ENCODE measurements at regions not wholly inside any gene's neighbourhood (a gene's known extent, or its start where the extent isn't known, plus 50 kb on each side); places are given as distances from the start of the nearest gene placed in this dataset.

- Histone ChIP-seq H3K27me3 (no peaks in the 10 kb centered on the region), H3K4me1 (no peaks in the 10 kb centered on the region), H3K27ac (no peak overlapping the region), H3K4me3 (no peak overlapping the region), H3K9me3 (no peaks in the 10 kb centered on the region), H3K36me3 (no peaks in the 10 kb centered on the region)
- DNase-seq: no peak
- intact Hi-C loops (cut with DNase I; ENCODE audit: low total_unique reads): no loop called here
- no peak for TF ChIP-seq CTCF (IDR thresholded peaks at IDR 0.05)
- no peak for TF ChIP-seq POLR2A (IDR thresholded peaks at IDR 0.05)
Measured at GRCh38 chr13:99693351-99693750, 192.1 kb downstream of the TM9SF2 start.

DNA sequence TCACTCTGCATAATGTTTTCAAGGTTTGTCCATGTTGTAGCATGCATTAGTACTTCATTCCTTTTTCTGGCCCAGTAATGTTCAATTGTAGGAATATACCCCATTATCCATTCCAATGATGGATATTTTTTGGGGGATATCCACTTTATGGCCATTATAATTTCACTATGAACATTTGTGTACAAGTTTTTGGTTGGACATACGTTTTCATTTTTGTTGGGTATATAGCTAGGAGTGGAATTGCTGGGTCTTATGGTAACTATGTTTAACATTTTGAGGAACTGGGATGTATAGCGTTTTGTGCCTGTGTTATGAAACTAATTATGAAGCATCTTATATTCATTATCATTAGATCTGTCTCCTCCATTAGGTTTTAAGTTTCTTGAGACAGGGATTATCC is 191.6 kb downstream of the TM9SF2 start:
- no peaks in the 10 kb centered on the region for H3K4me1 ChIP-seq
- H3K9me3 ChIP-seq: no peaks in the 10 kb centered on the region
- H3K27me3 ChIP-seq: no peaks in the 10 kb centered on the region
- no peak for DNase-seq
- no peak overlapping the region for H3K4me3 ChIP-seq
- intact Hi-C loops (cut with DNase I; ENCODE audit: low total_unique reads): no loop called here
- no peaks in the 10 kb centered on the region for H3K36me3 ChIP-seq
- TF ChIP-seq CTCF (IDR thresholded peaks at IDR 0.05) (no peak), POLR2A (IDR thresholded peaks at IDR 0.05) (no peak)
- H3K27ac ChIP-seq: no peak overlapping the region

DNA sequence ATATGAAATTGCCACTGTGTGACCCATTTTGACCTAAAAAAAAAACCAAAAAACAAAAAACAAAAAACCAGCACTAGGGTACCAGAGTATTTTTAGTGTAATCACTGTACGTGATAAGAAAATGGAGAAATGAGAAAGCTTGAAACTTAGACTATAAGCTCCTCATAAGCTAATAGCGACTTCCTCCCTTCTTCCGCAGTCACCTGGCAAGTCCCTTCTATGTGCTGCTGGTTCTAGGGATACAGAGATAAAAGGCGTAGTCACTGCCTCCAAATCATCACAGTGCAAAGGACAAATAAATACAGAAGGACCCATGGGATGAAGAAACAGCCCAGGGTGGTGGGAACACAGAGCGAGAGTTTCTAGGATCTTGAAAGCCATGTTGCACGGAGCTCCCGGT is 190.3 kb downstream of the TM9SF2 start:
- Histone ChIP-seq H3K36me3 (no peaks in the 10 kb centered on the region), H3K4me3 (no peak overlapping the region), H3K27me3 (no peaks in the 10 kb centered on the region), H3K4me1 (no peaks in the 10 kb centered on the region), H3K9me3 (no peaks in the 10 kb centered on the region), H3K27ac (no peak overlapping the region)
- DNase-seq: no peak
- intact Hi-C loops (cut with DNase I; ENCODE audit: low total_unique reads): no loop called here
- TF ChIP-seq POLR2A (IDR thresholded peaks at IDR 0.05) (no peak), CTCF (IDR thresholded peaks at IDR 0.05) (no peak)

DNA sequence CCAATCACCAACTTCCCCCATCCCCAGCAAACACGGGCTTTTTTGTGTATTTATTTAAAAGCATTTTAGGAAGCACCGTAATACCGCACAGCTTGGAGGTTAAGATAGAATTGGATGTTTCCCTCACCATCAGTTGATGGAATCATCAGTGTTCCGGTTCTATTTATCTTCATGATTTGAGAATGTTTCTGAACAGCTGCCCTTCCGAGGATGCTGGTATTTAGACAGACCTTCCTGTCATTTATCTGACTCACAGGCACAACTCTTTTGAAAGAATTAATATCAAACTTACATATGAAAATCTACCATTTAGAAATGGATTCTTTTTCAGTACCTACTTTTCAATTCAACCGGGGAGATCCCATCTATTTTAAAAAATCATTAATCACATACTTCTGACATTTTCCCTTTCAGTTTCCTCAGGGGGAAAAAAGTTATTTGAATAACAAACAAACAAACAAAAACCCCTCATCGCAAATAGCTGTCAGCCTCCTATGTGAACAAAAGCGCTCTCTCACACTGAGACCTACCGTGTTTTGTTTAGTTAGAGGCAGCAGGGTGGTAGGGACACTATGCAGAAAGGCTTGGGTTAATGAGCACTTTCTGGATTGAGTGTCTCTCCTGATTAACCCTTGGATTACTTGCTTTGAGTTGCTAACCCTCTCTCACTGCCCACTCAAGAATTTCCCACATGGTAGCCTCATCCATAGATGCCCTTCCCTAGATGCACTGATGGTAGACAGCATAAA is 189.3 kb downstream of the TM9SF2 start:
- no peaks in the 10 kb centered on the region for H3K36me3 ChIP-seq
- intact Hi-C loops (cut with DNase I; ENCODE audit: low total_unique reads): no loop called here

More for the DNA sequence above, 189.3 kb downstream of the TM9SF2 start:
- Histone ChIP-seq H3K9me3 (no peaks in the 10 kb centered on the region), H3K27ac (no peak overlapping the region), H3K4me1 (no peaks in the 10 kb centered on the region), H3K27me3 (no peaks in the 10 kb centered on the region), H3K4me3 (no peak overlapping the region)
- DNase-seq: no peak
- TF ChIP-seq CTCF (IDR thresholded peaks at IDR 0.05): no peak
- no peak for TF ChIP-seq POLR2A (IDR thresholded peaks at IDR 0.05)

Data from uterus (tissue), 3 donors.